GM12878 (cell line): ENCODE measurements at regions not wholly inside any gene's neighbourhood (a gene's known extent, or its start where the extent isn't known, plus 50 kb on each side); places are given as distances from the start of the nearest gene placed in this dataset.

Experiments used
- BMI1 ChIP-seq: fragments of 450-650 bp; IDR thresholded peaks from 2 replicates; pipeline ENCODE4 v1.6.1; 2016; ENCODE audit warnings: mild to moderate bottlenecking, moderate library complexity, borderline replicate concordance
- CHD2 ChIP-seq: IDR thresholded peaks from 2 replicates; pipeline ENCODE4 v1.6.1; 2011; ENCODE audit warnings: low read depth, low read length, improper control_type of control experiment, borderline replicate concordance
- FOS ChIP-seq: IDR thresholded peaks from 3 replicates; pipeline ENCODE4 v1.6.1; 2011; ENCODE audit warnings: borderline replicate concordance; ENCODE audit not compliant: insufficient read length; ENCODE audit errors: extremely low read depth
- MAX ChIP-seq: IDR thresholded peaks from 2 replicates; pipeline ENCODE4 v1.6.1; 2012; ENCODE audit warnings: low read depth, low read length, improper control_type of control experiment
- POLR2A ChIP-seq: IDR thresholded peaks from 2 replicates; pipeline ENCODE4 v1.6.1; 2011; ENCODE audit warnings: low read depth, mild to moderate bottlenecking, low read length
- POLR2AphosphoS5 ChIP-seq: IDR thresholded peaks from 2 replicates; pipeline ENCODE4 v1.6.1; 2011; ENCODE audit warnings: mild to moderate bottlenecking, low read length, inconsistent platforms
- SP1 ChIP-seq: IDR thresholded peaks from one replicate; pipeline ENCODE4 v1.6.1; 2011; ENCODE audit warnings: low read depth, low read length
- ZBED1 ChIP-seq: IDR thresholded peaks from 2 replicates; pipeline ENCODE4 v1.6.1; 2016; ENCODE audit warnings: borderline replicate concordance
- ZNF687 ChIP-seq: fragments of 450-650 bp; IDR thresholded peaks from 2 replicates; pipeline ENCODE4 v1.6.1; 2017; ENCODE audit warnings: mild to moderate bottlenecking, moderate library complexity
- ZZZ3 ChIP-seq: IDR thresholded peaks from 2 replicates; pipeline ENCODE4 v1.6.1; 2011; ENCODE audit warnings: low read depth; ENCODE audit not compliant: control insufficient read depth, insufficient read length
- TF ChIP-seq, protein P1 (sequence below), 3 experiments: IDR thresholded peaks in 2 of 3; conservative IDR thresholded peaks in 1 of 3; 2 replicates each; pipeline ENCODE4 v1.5.1; 2011; ENCODE audit warnings: low read depth in 3 of 3, low read length in 3 of 3, mild to moderate bottlenecking in 3 of 3, control low read depth in 2 of 3, moderate library complexity in 2 of 3, inconsistent platforms in 1 of 3, mixed read lengths in 1 of 3; ENCODE audit not compliant: control insufficient read depth in 2 of 3, insufficient read depth in 1 of 3; ENCODE audit errors: extremely low read depth in 1 of 3
- TF ChIP-seq, protein P2 (sequence below): IDR thresholded peaks from 2 replicates; pipeline ENCODE4 v1.6.1; 2012; ENCODE audit warnings: low read depth, low read length, improper control_type of control experiment

GRCh38 chr11:112769170-112769569 lies 192.1 kb upstream of the NCAM1 start:
- no peak for TF ChIP-seq POLR2A
- no peak for TF ChIP-seq MAX
- no peak for TF ChIP-seq BMI1
- TF ChIP-seq, protein P1, sequence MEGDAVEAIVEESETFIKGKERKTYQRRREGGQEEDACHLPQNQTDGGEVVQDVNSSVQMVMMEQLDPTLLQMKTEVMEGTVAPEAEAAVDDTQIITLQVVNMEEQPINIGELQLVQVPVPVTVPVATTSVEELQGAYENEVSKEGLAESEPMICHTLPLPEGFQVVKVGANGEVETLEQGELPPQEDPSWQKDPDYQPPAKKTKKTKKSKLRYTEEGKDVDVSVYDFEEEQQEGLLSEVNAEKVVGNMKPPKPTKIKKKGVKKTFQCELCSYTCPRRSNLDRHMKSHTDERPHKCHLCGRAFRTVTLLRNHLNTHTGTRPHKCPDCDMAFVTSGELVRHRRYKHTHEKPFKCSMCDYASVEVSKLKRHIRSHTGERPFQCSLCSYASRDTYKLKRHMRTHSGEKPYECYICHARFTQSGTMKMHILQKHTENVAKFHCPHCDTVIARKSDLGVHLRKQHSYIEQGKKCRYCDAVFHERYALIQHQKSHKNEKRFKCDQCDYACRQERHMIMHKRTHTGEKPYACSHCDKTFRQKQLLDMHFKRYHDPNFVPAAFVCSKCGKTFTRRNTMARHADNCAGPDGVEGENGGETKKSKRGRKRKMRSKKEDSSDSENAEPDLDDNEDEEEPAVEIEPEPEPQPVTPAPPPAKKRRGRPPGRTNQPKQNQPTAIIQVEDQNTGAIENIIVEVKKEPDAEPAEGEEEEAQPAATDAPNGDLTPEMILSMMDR (IDR thresholded peaks at IDR 0.05 in 2 of 3, conservative IDR thresholded peaks at IDR 0.05 in 1 of 3; ENCODE audit: control insufficient read depth in 2 of 3, extremely low read depth in 1 of 3, insufficient read depth in 1 of 3, low read depth in 3 of 3, low read length in 3 of 3) = no peak
- TF ChIP-seq, protein P2, sequence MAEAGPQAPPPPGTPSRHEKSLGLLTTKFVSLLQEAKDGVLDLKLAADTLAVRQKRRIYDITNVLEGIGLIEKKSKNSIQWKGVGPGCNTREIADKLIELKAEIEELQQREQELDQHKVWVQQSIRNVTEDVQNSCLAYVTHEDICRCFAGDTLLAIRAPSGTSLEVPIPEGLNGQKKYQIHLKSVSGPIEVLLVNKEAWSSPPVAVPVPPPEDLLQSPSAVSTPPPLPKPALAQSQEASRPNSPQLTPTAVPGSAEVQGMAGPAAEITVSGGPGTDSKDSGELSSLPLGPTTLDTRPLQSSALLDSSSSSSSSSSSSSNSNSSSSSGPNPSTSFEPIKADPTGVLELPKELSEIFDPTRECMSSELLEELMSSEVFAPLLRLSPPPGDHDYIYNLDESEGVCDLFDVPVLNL = no peak
- no peak for TF ChIP-seq ZZZ3
- no peak for TF ChIP-seq ZBED1
- no peak for TF ChIP-seq FOS
- TF ChIP-seq CHD2 = no peak
- TF ChIP-seq ZNF687 = no peak
- no peak for TF ChIP-seq POLR2AphosphoS5
- no peak for TF ChIP-seq SP1
